HEK293T (cell line): ENCODE measurements at regions not wholly inside any gene's neighbourhood (a gene's known extent, or its start where the extent isn't known, plus 50 kb on each side); places are given as distances from the start of the nearest gene placed in this dataset.
A peak's percentile ranks its signal among the peaks of the same experiment; 100 is the strongest.
"Not testable (repeated sequence)": the region's sequence is repeated elsewhere in the genome, so short reads cannot be mapped to it uniquely, and the experiment has no call there.

Source experiments
- CTCF ChIA-PET: fragments of 350-600 bp; formaldehyde crosslinking; extraction: SDS; loops from one replicate; lab custom pipeline; 2021; ENCODE audit warnings: antibody characterized with exemption, inconsistent platforms; lab: Yijun Ruan, JAX
- POLR2A ChIA-PET: fragments of 350-600 bp; formaldehyde crosslinking; extraction: SDS; loops from one replicate; lab custom pipeline; 2020; ENCODE audit warnings: antibody characterized with exemption, inconsistent platforms; lab: Yijun Ruan, JAX
- DNase-seq: peaks from one replicate; pipeline ENCODE4 v3.0.0; 2012; ENCODE audit warnings: mixed read lengths; ENCODE audit errors: extremely low spot score
- ARNT ChIP-seq: fragments of 450-650 bp; IDR thresholded peaks from 2 replicates; pipeline ENCODE4 v1.6.1; 2017; ENCODE audit warnings: mild to moderate bottlenecking
- BHLHE40 ChIP-seq: fragments of 450-650 bp; IDR thresholded peaks from 2 replicates; pipeline ENCODE4 v1.6.1; 2016; ENCODE audit warnings: mild to moderate bottlenecking, moderate library complexity, borderline replicate concordance
- CTBP1 ChIP-seq: fragments of 450-650 bp; IDR thresholded peaks from 2 replicates; pipeline ENCODE4 v1.6.1; 2016; ENCODE audit warnings: borderline replicate concordance
- ELF4 ChIP-seq: fragments of 450-650 bp; IDR thresholded peaks from 2 replicates; pipeline ENCODE4 v1.6.1; 2017; ENCODE audit warnings: antibody characterized with exemption
- FOXA1 ChIP-seq: fragments of 450-650 bp; IDR thresholded peaks from 2 replicates; pipeline ENCODE4 v1.6.1; 2016; ENCODE audit warnings: mild to moderate bottlenecking
- FOXK2 ChIP-seq: fragments of 450-650 bp; IDR thresholded peaks from 2 replicates; pipeline ENCODE4 v1.6.1; 2016; ENCODE audit warnings: mild to moderate bottlenecking
- FOXM1 ChIP-seq: fragments of 450-650 bp; IDR thresholded peaks from 2 replicates; pipeline ENCODE4 v1.6.1; 2017; ENCODE audit warnings: mild to moderate bottlenecking, borderline replicate concordance
- HDGF ChIP-seq: fragments of 450-650 bp; IDR thresholded peaks from 2 replicates; pipeline ENCODE4 v1.6.1; 2017; ENCODE audit warnings: antibody characterized with exemption, borderline replicate concordance
- L3MBTL2 ChIP-seq: fragments of 450-650 bp; conservative IDR thresholded peaks from 2 replicates; pipeline ENCODE4 v1.6.1; 2016; ENCODE audit warnings: mild to moderate bottlenecking
- NFRKB ChIP-seq: fragments of 450-650 bp; IDR thresholded peaks from 2 replicates; pipeline ENCODE4 v1.6.1; 2016; ENCODE audit warnings: mild to moderate bottlenecking, moderate library complexity
- PKNOX1 ChIP-seq: fragments of 450-650 bp; IDR thresholded peaks from 2 replicates; pipeline ENCODE4 v1.6.1; 2016
- SP1 ChIP-seq: fragments of 450-650 bp; IDR thresholded peaks from 2 replicates; pipeline ENCODE4 v1.6.1; 2017
- SUZ12 ChIP-seq: fragments of 450-650 bp; IDR thresholded peaks from 2 replicates; pipeline ENCODE4 v1.6.1; 2016; ENCODE audit warnings: mild to moderate bottlenecking
- TARDBP ChIP-seq: fragments of 450-650 bp; IDR thresholded peaks from 2 replicates; pipeline ENCODE4 v1.6.1; 2016
- ZNF384 ChIP-seq: fragments of 450-650 bp; IDR thresholded peaks from 2 replicates; pipeline ENCODE4 v1.6.1; 2016

- no peak for TF ChIP-seq HDGF
- TF ChIP-seq TARDBP = no peak
- POLR2A ChIA-PET = no interaction called here
- no peak for DNase-seq
- CTCF ChIA-PET = no interaction called here
Measured at GRCh38 chr1:118483245-118484006, 298.4 kb upstream of the SPAG17 start.

- CTCF ChIA-PET = no interaction called here
- POLR2A ChIA-PET = no interaction called here
- no peak for TF ChIP-seq L3MBTL2
- no peak for DNase-seq
Measured at GRCh38 chr1:118481126-118481525, 296.1 kb upstream of the SPAG17 start.

- TF ChIP-seq FOXM1 (no peak), ZNF384 (no peak), CTBP1 (no peak), ARNT (no peak), HDGF (no peak), PKNOX1 (no peak), ELF4 (no peak), SUZ12 (no peak), FOXK2 (no peak)
- ChIA-PET POLR2A (no interaction called here), CTCF (no interaction called here)
- DNase-seq = no peak
Measured at GRCh38 chr1:118479351-118479750, 294.3 kb upstream of the SPAG17 start.

GRCh38 chr1:118473825-118474224 lies 288.8 kb upstream of the SPAG17 start:
- DNase-seq = no peak
- TF ChIP-seq FOXA1 = no peak
- ChIA-PET POLR2A (no interaction called here), CTCF (no interaction called here)

- POLR2A ChIA-PET, CTCF ChIA-PET, DNase-seq: not testable (repeated sequence)
Measured at GRCh38 chr1:118464460-118464859, 279.4 kb upstream of the SPAG17 start.

- ChIA-PET POLR2A (no interaction called here), CTCF (interaction anchor here (0.6 kb wide), 1 partner anchor 19 kb away, joined by 5 read pairs; no protein-coding TSS in a partner anchor)
- peak; percentile 12 for DNase-seq
- TF ChIP-seq HDGF (no peak), L3MBTL2 (no peak), CTBP1 (no peak), ELF4 (no peak), ARNT (no peak), FOXM1 (no peak), BHLHE40 (no peak), FOXK2 (no peak), SUZ12 (no peak), SP1 (no peak)
Measured at GRCh38 chr1:118461154-118461553, 276.1 kb upstream of the SPAG17 start.

- CTCF ChIA-PET = no interaction called here
- POLR2A ChIA-PET = no interaction called here
- TF ChIP-seq FOXM1 = no peak
- TF ChIP-seq ZNF384 = no peak
- TF ChIP-seq L3MBTL2 = no peak
- TF ChIP-seq SP1 = no peak
- no peak for TF ChIP-seq TARDBP
- TF ChIP-seq BHLHE40 = no peak
- TF ChIP-seq PKNOX1 = no peak
- no peak for TF ChIP-seq NFRKB
- DNase-seq = no peak
Measured at GRCh38 chr1:118459871-118460270, 274.8 kb upstream of the SPAG17 start.

GRCh38 chr1:118453856-118454255 lies 268.8 kb upstream of the SPAG17 start:
- TF ChIP-seq PKNOX1 = 0 out of 2 replicates have a peak, but pooled peaks have one; percentile 20
- DNase-seq, POLR2A ChIA-PET, CTCF ChIA-PET: not testable (repeated sequence)
